ENCODE measurements at regions not wholly inside any gene's neighbourhood (a gene's known extent, or its start where the extent isn't known, plus 50 kb on each side); places are given as distances from the start of the nearest gene placed in this dataset.

GRCh38 chr4:63717384-63717783, 691.9 kb downstream of the TECRL start:
- no peak for DNase-seq (ENCODE audit: low spot score)
- H3K27ac ChIP-seq = no peak overlapping the region
- no peak overlapping the region for H3K4me3 ChIP-seq
- TF ChIP-seq CTCF (IDR thresholded peaks at IDR 0.05) = no peak

GRCh38 chr4:63708661-63709060, 700.6 kb downstream of the TECRL start:
- TF ChIP-seq CTCF (IDR thresholded peaks at IDR 0.05) = no peak
- DNase-seq (ENCODE audit: low spot score) = no peak
- Histone ChIP-seq H3K4me3 (no peak overlapping the region), H3K27ac (no peak overlapping the region)

GRCh38 chr4:63700569-63700968, 708.7 kb downstream of the TECRL start:
- H3K4me3 ChIP-seq = no peak overlapping the region
- H3K27ac ChIP-seq = no peak overlapping the region
- no peak for DNase-seq (ENCODE audit: low spot score)
- TF ChIP-seq CTCF (IDR thresholded peaks at IDR 0.05) = no peak

- Histone ChIP-seq H3K4me3 (no peak overlapping the region), H3K27ac (no peak overlapping the region)
- no peak for DNase-seq (ENCODE audit: low spot score)
- no peak for TF ChIP-seq CTCF (IDR thresholded peaks at IDR 0.05)
These were observed 715.9 kb downstream of the TECRL start for GRCh38 chr4:63693321-63693720.

GRCh38 chr4:63678358-63678931, 730.8 kb downstream of the TECRL start:
- Histone ChIP-seq H3K4me3 (no peak overlapping the region), H3K27ac (no peak overlapping the region)
- TF ChIP-seq CTCF (IDR thresholded peaks at IDR 0.05) = no peak
- no peak for DNase-seq (ENCODE audit: low spot score)

GRCh38 chr4:63670735-63671134, 738.5 kb downstream of the TECRL start:
- DNase-seq (ENCODE audit: low spot score) = no peak
- Histone ChIP-seq H3K4me3 (no peak overlapping the region), H3K27ac (no peak overlapping the region)
- no peak for TF ChIP-seq CTCF (IDR thresholded peaks at IDR 0.05)

- TF ChIP-seq CTCF (IDR thresholded peaks at IDR 0.05) = no peak
These were observed 745.4 kb downstream of the TECRL start for GRCh38 chr4:63663870-63664269.

More at GRCh38 chr4:63663870-63664269, 745.4 kb downstream of the TECRL start:
- H3K27ac ChIP-seq = no peak overlapping the region
- H3K4me3 ChIP-seq = no peak overlapping the region
- DNase-seq (ENCODE audit: low spot score) = no peak
